ENCODE measurements at regions not wholly inside any gene's neighbourhood (a gene's known extent, or its start where the extent isn't known, plus 50 kb on each side); places are given as distances from the start of the nearest gene placed in this dataset.

GRCh38 chr10:4385231-4385870 lies 440.7 kb upstream of the AKR1E2 start:
- H3K4me1 Mint-ChIP-seq (ENCODE audit: unreplicated experiment) = peaks cover 14% of the 10 kb centered on the region
- DNase-seq (ENCODE audit: low spot score) = no peak
- H3K4me3 Mint-ChIP-seq (ENCODE audit: unreplicated experiment) = no peak overlapping the region
- no peaks in the 10 kb centered on the region for H3K27me3 Mint-ChIP-seq (ENCODE audit: unreplicated experiment)
- H3K27ac Mint-ChIP-seq (ENCODE audit: unreplicated experiment) = no peak overlapping the region
- H3K9me3 Mint-ChIP-seq (ENCODE audit: unreplicated experiment) = no peaks in the 10 kb centered on the region
- TF ChIP-seq CTCF (IDR thresholded peaks at IDR 0.05; ENCODE audit: unreplicated experiment) = no peak
- H3K36me3 Mint-ChIP-seq (ENCODE audit: low read depth, unreplicated experiment) = no peaks in the 10 kb centered on the region

- Mint-ChIP-seq H3K36me3 (ENCODE audit: low read depth, unreplicated experiment) (no peaks in the 10 kb centered on the region), H3K9me3 (ENCODE audit: unreplicated experiment) (no peaks in the 10 kb centered on the region), H3K4me1 (ENCODE audit: unreplicated experiment) (peaks cover 14% of the 10 kb centered on the region), H3K4me3 (ENCODE audit: unreplicated experiment) (no peak overlapping the region), H3K27me3 (ENCODE audit: unreplicated experiment) (no peaks in the 10 kb centered on the region), H3K27ac (ENCODE audit: unreplicated experiment) (peak overlapping the region; percentile 9)
- no peak for TF ChIP-seq CTCF (IDR thresholded peaks at IDR 0.05; ENCODE audit: unreplicated experiment)
- DNase-seq (ENCODE audit: low spot score) = no peak
Measured at GRCh38 chr10:4384245-4384644, 441.8 kb upstream of the AKR1E2 start.

GRCh38 chr10:4383651-4384098 lies 442.3 kb upstream of the AKR1E2 start:
- DNase-seq (ENCODE audit: low spot score) = no peak
- H3K27ac Mint-ChIP-seq (ENCODE audit: unreplicated experiment) = peak overlapping the region; percentile 9
- no peaks in the 10 kb centered on the region for H3K9me3 Mint-ChIP-seq (ENCODE audit: unreplicated experiment)
- no peak for TF ChIP-seq CTCF (IDR thresholded peaks at IDR 0.05; ENCODE audit: unreplicated experiment)
- H3K4me3 Mint-ChIP-seq (ENCODE audit: unreplicated experiment) = no peak overlapping the region
- no peaks in the 10 kb centered on the region for H3K27me3 Mint-ChIP-seq (ENCODE audit: unreplicated experiment)
- H3K4me1 Mint-ChIP-seq (ENCODE audit: unreplicated experiment) = peaks cover 14% of the 10 kb centered on the region
- H3K36me3 Mint-ChIP-seq (ENCODE audit: low read depth, unreplicated experiment) = no peaks in the 10 kb centered on the region

- Mint-ChIP-seq H3K36me3 (ENCODE audit: low read depth, unreplicated experiment) (no peaks in the 10 kb centered on the region), H3K4me3 (ENCODE audit: unreplicated experiment) (no peak overlapping the region), H3K4me1 (ENCODE audit: unreplicated experiment) (peaks cover 14% of the 10 kb centered on the region), H3K27ac (ENCODE audit: unreplicated experiment) (no peak overlapping the region), H3K9me3 (ENCODE audit: unreplicated experiment) (no peaks in the 10 kb centered on the region), H3K27me3 (ENCODE audit: unreplicated experiment) (no peaks in the 10 kb centered on the region)
- no peak for DNase-seq (ENCODE audit: low spot score)
- no peak for TF ChIP-seq CTCF (IDR thresholded peaks at IDR 0.05; ENCODE audit: unreplicated experiment)
Measured at GRCh38 chr10:4382811-4383210, 443.2 kb upstream of the AKR1E2 start.

GRCh38 chr10:4373612-4374011 lies 452.4 kb upstream of the AKR1E2 start:
- no peak overlapping the region for H3K4me3 Mint-ChIP-seq (ENCODE audit: unreplicated experiment)
- no peak for TF ChIP-seq CTCF (IDR thresholded peaks at IDR 0.05; ENCODE audit: unreplicated experiment)
- no peaks in the 10 kb centered on the region for H3K27me3 Mint-ChIP-seq (ENCODE audit: unreplicated experiment)
- DNase-seq (ENCODE audit: low spot score) = no peak
- H3K9me3 Mint-ChIP-seq (ENCODE audit: unreplicated experiment) = no peaks in the 10 kb centered on the region
- peaks cover 17% of the 10 kb centered on the region for H3K4me1 Mint-ChIP-seq (ENCODE audit: unreplicated experiment)
- H3K27ac Mint-ChIP-seq (ENCODE audit: unreplicated experiment) = no peak overlapping the region
- H3K36me3 Mint-ChIP-seq (ENCODE audit: low read depth, unreplicated experiment) = no peaks in the 10 kb centered on the region

All from endothelial cell (in vitro differentiated cells).